ENCODE measurements at regions not wholly inside any gene's neighbourhood (a gene's known extent, or its start where the extent isn't known, plus 50 kb on each side); places are given as distances from the start of the nearest gene placed in this dataset.

- no peak overlapping the region for H3K27ac ChIP-seq (ENCODE audit: low read length in 2 of 2)
- H3K27ac Mint-ChIP-seq = no peak overlapping the region
- ATAC-seq (ENCODE audit: low read depth) (no peak), DNase-seq (no peak)
- ChIA-PET POLR2A (no interaction called here), CTCF (no interaction called here)
- H3K9me3 Mint-ChIP-seq (ENCODE audit: insufficient read depth) = peaks cover 7% of the 10 kb centered on the region
- intact Hi-C loops (cut with micrococcal nuclease) = no loop called here
- TF ChIP-seq EZH2 (IDR thresholded peaks at IDR 0.05; ENCODE audit: borderline replicate concordance, insufficient read depth, low read depth, low read length, poor library complexity, severe bottlenecking) = no peak
- no peak for TF ChIP-seq CTCF (IDR thresholded peaks at IDR 0.05)
- H3K9me3 ChIP-seq (ENCODE audit: control extremely low read depth in 1 of 3, control insufficient read depth in 2 of 3, insufficient read depth in 1 of 3, low read length in 2 of 3) = peaks cover 0 to 19% (median 5%) of the 10 kb centered on the region in 3 donors
- no peaks in the 10 kb centered on the region for H3K36me3 ChIP-seq (replicated peaks in 1 of 2; ENCODE audit: control extremely low read depth in 1 of 2, control insufficient read depth in 1 of 2, extremely low read depth in 1 of 2, insufficient read depth in 2 of 2, low read length in 1 of 2)
- no peak overlapping the region for H3K4me3 ChIP-seq (ENCODE audit: control extremely low read depth in 1 of 5, extremely low read depth in 1 of 5, insufficient read depth in 1 of 5, low read depth in 2 of 5, low read length in 4 of 5)
- no peaks in the 10 kb centered on the region for H3K4me1 ChIP-seq (ENCODE audit: control insufficient read depth in 2 of 2, insufficient read depth in 2 of 2, low read length in 2 of 2)
- H3K79me2 ChIP-seq (ENCODE audit: control insufficient read depth, insufficient read depth, low read length) = no peaks in the 10 kb centered on the region
- H3K4me2 ChIP-seq (replicated peaks; ENCODE audit: low read depth, low read length, poor library complexity, severe bottlenecking) = no peak overlapping the region
- H3K9ac ChIP-seq (ENCODE audit: low read length) = no peak overlapping the region
- no peaks in the 10 kb centered on the region for H3K4me1 Mint-ChIP-seq
- H3K27me3 Mint-ChIP-seq = peaks cover 20% of the 10 kb centered on the region
- H3K27me3 ChIP-seq (replicated peaks in 1 of 4; ENCODE audit: control extremely low read depth in 1 of 4, control insufficient read depth in 3 of 4, insufficient read depth in 4 of 4, low read length in 3 of 4) = peaks cover 0 to 9% (median 0%) of the 10 kb centered on the region in 4 experiments
- no CpG with 5 or more reads among the region's 6 CpGs for WGBS (ENCODE audit: insufficient coverage)
- H2AFZ ChIP-seq (ENCODE audit: insufficient read depth, low read depth, low read length, poor library complexity, severe bottlenecking) = no peak overlapping the region
- H4K20me1 ChIP-seq (ENCODE audit: control insufficient read depth, insufficient read depth, low read length, poor library complexity, severe bottlenecking) = no peaks in the 10 kb centered on the region
- H3K4me3 Mint-ChIP-seq = no peak overlapping the region
Measured at GRCh38 chr12:111283521-111283920, 85.4 kb downstream of the PHETA1 start.

- no peak overlapping the region for H3K9ac ChIP-seq (ENCODE audit: low read length)
- intact Hi-C loops (cut with micrococcal nuclease) = no loop called here
- H3K9me3 Mint-ChIP-seq (ENCODE audit: insufficient read depth) = peaks cover 7% of the 10 kb centered on the region
- WGBS (ENCODE audit: insufficient coverage) = 86% methylated on average over 9 of the region's 9 CpGs
- TF ChIP-seq EZH2 (IDR thresholded peaks at IDR 0.05; ENCODE audit: borderline replicate concordance, insufficient read depth, low read depth, low read length, poor library complexity, severe bottlenecking) (no peak), CTCF (IDR thresholded peaks at IDR 0.05) (no peak)
- no peaks in the 10 kb centered on the region for H3K4me1 Mint-ChIP-seq
- H4K20me1 ChIP-seq (ENCODE audit: control insufficient read depth, insufficient read depth, low read length, poor library complexity, severe bottlenecking) = no peaks in the 10 kb centered on the region
- no peak overlapping the region for H3K27ac Mint-ChIP-seq
- no peaks in the 10 kb centered on the region for H3K36me3 ChIP-seq (replicated peaks in 1 of 2; ENCODE audit: control extremely low read depth in 1 of 2, control insufficient read depth in 1 of 2, extremely low read depth in 1 of 2, insufficient read depth in 2 of 2, low read length in 1 of 2)
- no peak overlapping the region for H3K4me3 ChIP-seq (ENCODE audit: control extremely low read depth in 1 of 5, extremely low read depth in 1 of 5, insufficient read depth in 1 of 5, low read depth in 2 of 5, low read length in 4 of 5)
- no peak overlapping the region for H2AFZ ChIP-seq (ENCODE audit: insufficient read depth, low read depth, low read length, poor library complexity, severe bottlenecking)
- no peaks in the 10 kb centered on the region for H3K4me1 ChIP-seq (ENCODE audit: control insufficient read depth in 2 of 2, insufficient read depth in 2 of 2, low read length in 2 of 2)
- POLR2A ChIA-PET = no interaction called here
- CTCF ChIA-PET = no interaction called here
- H3K9me3 ChIP-seq (ENCODE audit: control extremely low read depth in 1 of 3, control insufficient read depth in 2 of 3, insufficient read depth in 1 of 3, low read length in 2 of 3) = peaks cover 0 to 32% (median 5%) of the 10 kb centered on the region in 3 donors
- peaks cover 0 to 14% (median 0%) of the 10 kb centered on the region in 4 experiments for H3K27me3 ChIP-seq (replicated peaks in 1 of 4; ENCODE audit: control extremely low read depth in 1 of 4, control insufficient read depth in 3 of 4, insufficient read depth in 4 of 4, low read length in 3 of 4)
- no peak overlapping the region for H3K4me2 ChIP-seq (replicated peaks; ENCODE audit: low read depth, low read length, poor library complexity, severe bottlenecking)
- H3K79me2 ChIP-seq (ENCODE audit: control insufficient read depth, insufficient read depth, low read length) = no peaks in the 10 kb centered on the region
- H3K27me3 Mint-ChIP-seq = peaks cover 32% of the 10 kb centered on the region
- H3K27ac ChIP-seq (ENCODE audit: low read length in 2 of 2) = no peak overlapping the region
- no peak for ATAC-seq (ENCODE audit: low read depth)
- no peak for DNase-seq
- H3K4me3 Mint-ChIP-seq = no peak overlapping the region
Measured at GRCh38 chr12:111277570-111277969, 91.3 kb downstream of the PHETA1 start.
